Colonic mucosa (tissue), 4 donors: ENCODE measurements at regions not wholly inside any gene's neighbourhood (a gene's known extent, or its start where the extent isn't known, plus 50 kb on each side); places are given as distances from the start of the nearest gene placed in this dataset.

Experiments
- DNase-seq: peaks from one replicate; pipeline ENCODE4 v3.0.0-alpha.2; 2020
- H3K27ac ChIP-seq: fragments of 200-600 bp; one replicate; pipeline ENCODE4 v1.8.0; 2021
- H3K27me3 ChIP-seq: fragments of 200-600 bp; one replicate; pipeline ENCODE4 v1.8.0; 2021
- H3K36me3 ChIP-seq: fragments of 200-600 bp; one replicate; pipeline ENCODE4 v1.8.0; 2021
- H3K4me1 ChIP-seq: fragments of 200-600 bp; one replicate; pipeline ENCODE4 v1.8.0; 2021; ENCODE audit warnings: mild to moderate bottlenecking
- H3K4me3 ChIP-seq: fragments of 200-600 bp; one replicate; pipeline ENCODE4 v1.8.0; 2021
- H3K9ac ChIP-seq, 2 donors: one replicate each; pipeline ENCODE4 v1.7.0; 2013; ENCODE audit warnings: control low read depth in 2 of 2, low read depth in 2 of 2, low read length in 2 of 2
- H3K9me3 ChIP-seq: fragments of 200-600 bp; one replicate; pipeline ENCODE4 v1.8.0; 2021
- intact Hi-C: fragments of 100-400 bp; cut with DNase I; formaldehyde crosslinking; loops from one replicate; pipeline ENCODE4 v1.14.1; 2022
- TF ChIP-seq, protein P1 (sequence below): fragments of 200-600 bp; IDR thresholded peaks from one replicate; pipeline ENCODE4 v1.8.0; 2022; ENCODE audit warnings: antibody characterized with exemption, mild to moderate bottlenecking
- donor health status: healthy.
- donor health status: DM: no; HTN: no; CAD: no.
- donor health status: DM: no; HTN: no; CAD: no.

DNA sequence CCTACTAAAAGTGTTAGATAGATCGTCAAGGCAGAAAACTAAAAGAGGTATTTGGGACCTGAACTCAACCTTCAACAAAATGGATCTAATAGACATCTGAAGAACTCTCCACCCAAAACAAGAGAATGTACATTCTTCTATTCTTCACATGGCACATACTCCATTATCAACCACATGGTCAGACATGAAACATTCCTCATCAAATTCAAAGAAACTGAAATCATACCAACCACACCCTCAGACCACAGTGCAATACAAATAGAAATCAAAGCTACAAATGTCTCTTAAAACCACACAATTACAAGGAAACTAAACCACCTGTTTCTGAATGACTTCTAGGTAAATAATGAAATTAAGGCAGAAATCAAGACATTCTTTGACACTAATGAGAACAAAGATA lies 984.1 kb upstream of the GBE1 start:
- H3K4me3 ChIP-seq: no peak overlapping the region
- intact Hi-C loops: no loop called here
- TF ChIP-seq, protein P1, sequence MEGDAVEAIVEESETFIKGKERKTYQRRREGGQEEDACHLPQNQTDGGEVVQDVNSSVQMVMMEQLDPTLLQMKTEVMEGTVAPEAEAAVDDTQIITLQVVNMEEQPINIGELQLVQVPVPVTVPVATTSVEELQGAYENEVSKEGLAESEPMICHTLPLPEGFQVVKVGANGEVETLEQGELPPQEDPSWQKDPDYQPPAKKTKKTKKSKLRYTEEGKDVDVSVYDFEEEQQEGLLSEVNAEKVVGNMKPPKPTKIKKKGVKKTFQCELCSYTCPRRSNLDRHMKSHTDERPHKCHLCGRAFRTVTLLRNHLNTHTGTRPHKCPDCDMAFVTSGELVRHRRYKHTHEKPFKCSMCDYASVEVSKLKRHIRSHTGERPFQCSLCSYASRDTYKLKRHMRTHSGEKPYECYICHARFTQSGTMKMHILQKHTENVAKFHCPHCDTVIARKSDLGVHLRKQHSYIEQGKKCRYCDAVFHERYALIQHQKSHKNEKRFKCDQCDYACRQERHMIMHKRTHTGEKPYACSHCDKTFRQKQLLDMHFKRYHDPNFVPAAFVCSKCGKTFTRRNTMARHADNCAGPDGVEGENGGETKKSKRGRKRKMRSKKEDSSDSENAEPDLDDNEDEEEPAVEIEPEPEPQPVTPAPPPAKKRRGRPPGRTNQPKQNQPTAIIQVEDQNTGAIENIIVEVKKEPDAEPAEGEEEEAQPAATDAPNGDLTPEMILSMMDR: no peak

DNA sequence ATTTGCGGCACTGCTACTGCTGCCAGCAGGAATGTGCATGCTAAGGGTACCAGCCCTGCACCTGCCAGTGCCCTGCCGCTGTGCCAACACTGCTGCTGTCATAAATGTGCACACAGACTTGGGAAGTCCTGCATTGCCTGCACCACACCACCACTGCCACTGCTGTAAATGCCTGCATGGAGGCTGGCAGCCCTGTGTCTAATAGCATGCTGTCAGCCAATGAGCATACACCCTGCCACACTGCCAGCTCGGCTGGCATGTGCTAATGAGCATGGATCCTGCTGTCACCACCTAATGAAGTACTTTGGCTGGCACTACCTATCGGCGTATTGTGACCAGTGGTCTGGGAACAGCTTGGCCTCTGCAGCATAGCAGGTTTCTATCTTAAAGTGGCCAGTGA lies 981.8 kb upstream of the GBE1 start:
- H3K9ac ChIP-seq: no peak overlapping the region
- H3K27ac ChIP-seq: no peak overlapping the region
- H3K4me3 ChIP-seq: no peak overlapping the region
- DNase-seq: no peak
- H3K36me3 ChIP-seq: no peaks in the 10 kb centered on the region
- TF ChIP-seq, protein P1: no peak
- H3K27me3 ChIP-seq: no peaks in the 10 kb centered on the region
- H3K4me1 ChIP-seq: no peaks in the 10 kb centered on the region
- intact Hi-C loops: no loop called here
- H3K9me3 ChIP-seq: peaks cover 4% of the 10 kb centered on the region

More for the DNA sequence above, 984.1 kb upstream of the GBE1 start:
- H3K36me3 ChIP-seq: no peaks in the 10 kb centered on the region
- no peak for DNase-seq
- H3K27me3 ChIP-seq: no peaks in the 10 kb centered on the region
- peaks cover 3% of the 10 kb centered on the region for H3K9me3 ChIP-seq
- no peaks in the 10 kb centered on the region for H3K4me1 ChIP-seq
- no peak overlapping the region for H3K27ac ChIP-seq
- H3K9ac ChIP-seq: no peak overlapping the region

DNA sequence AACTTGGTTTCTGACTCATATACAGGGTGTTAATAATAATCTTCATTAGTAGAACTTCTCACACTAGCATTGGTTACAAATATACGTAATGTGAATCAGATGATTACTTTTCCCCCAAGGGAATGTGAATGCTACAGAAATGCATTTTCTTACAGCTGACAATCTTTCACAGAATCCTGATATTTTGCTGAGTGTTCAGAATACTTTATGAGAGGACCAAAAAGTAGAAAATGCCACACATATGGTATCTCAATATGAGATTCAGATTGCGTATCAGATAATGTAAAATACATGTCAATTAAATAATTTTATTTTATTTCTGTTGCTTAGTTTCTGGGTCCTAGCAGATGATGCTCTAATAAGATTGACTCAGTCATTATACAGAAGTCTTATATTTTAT lies 979.9 kb upstream of the GBE1 start:
- Histone ChIP-seq H3K27me3 (no peaks in the 10 kb centered on the region), H3K4me1 (no peaks in the 10 kb centered on the region), H3K27ac (no peak overlapping the region), H3K4me3 (no peak overlapping the region), H3K36me3 (no peaks in the 10 kb centered on the region), H3K9me3 (peaks cover 7% of the 10 kb centered on the region), H3K9ac (no peak overlapping the region)
- TF ChIP-seq, protein P1: no peak
- intact Hi-C loops: no loop called here
- no peak for DNase-seq

DNA sequence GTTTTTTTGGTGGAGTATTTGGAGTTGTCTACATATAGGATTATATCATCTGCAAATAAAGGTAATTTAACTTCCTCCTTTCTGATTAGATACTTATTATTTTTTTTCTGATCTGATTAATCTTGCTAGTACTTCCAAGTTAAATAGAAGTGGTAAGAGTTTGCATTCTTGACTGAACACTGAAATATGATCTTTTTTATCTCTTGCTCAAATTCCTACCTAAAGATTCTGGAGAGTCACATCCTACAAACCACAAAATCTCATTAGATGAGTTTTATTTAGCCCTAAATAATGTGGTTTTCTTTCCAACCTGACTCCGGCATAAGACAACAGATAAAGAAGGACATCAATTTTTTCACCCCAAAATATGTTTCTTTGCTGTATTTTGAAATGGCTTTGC lies 977.9 kb upstream of the GBE1 start:
- Histone ChIP-seq H3K9ac (no peak overlapping the region), H3K27me3 (no peaks in the 10 kb centered on the region), H3K4me1 (no peaks in the 10 kb centered on the region), H3K27ac (no peak overlapping the region), H3K36me3 (no peaks in the 10 kb centered on the region), H3K4me3 (no peak overlapping the region), H3K9me3 (peaks cover 7% of the 10 kb centered on the region)
- intact Hi-C loops: no loop called here
- TF ChIP-seq, protein P1: no peak
- DNase-seq: no peak

DNA sequence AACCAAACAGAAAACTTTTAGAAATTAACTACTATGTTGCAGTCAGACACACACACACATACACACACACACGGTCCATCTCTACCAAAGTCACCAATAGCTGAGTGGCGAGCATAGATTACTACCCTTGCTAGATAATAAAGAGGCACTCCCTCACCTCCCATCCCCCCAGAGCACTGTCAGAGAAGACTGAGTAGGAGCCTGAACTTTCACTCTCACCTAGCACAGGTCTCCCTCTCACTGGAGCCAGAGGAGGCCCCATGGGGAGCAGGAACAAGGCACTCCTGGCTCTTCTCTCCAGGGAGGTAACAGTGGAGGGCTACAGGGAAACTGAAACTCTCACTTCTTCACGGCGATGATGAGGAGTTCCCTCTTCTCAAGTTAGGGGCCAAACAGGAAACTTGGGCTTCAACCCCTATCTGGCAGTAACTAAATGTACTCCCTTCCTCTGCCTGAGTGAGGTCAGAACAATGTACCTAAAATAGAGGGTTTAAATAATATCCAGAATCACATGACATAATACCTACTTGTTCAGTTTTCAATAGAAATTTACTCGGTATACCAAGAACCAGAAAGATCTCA lies 975.3 kb upstream of the GBE1 start:
- Histone ChIP-seq H3K36me3 (no peaks in the 10 kb centered on the region), H3K9me3 (peaks cover 3% of the 10 kb centered on the region), H3K9ac (no peak overlapping the region), H3K4me3 (no peak overlapping the region), H3K4me1 (no peaks in the 10 kb centered on the region), H3K27ac (no peak overlapping the region), H3K27me3 (no peaks in the 10 kb centered on the region)
- DNase-seq: no peak
- intact Hi-C loops: no loop called here
- TF ChIP-seq, protein P1: no peak
